HG03280 (cell line): ENCODE measurements at regions not wholly inside any gene's neighbourhood (a gene's known extent, or its start where the extent isn't known, plus 50 kb on each side); places are given as distances from the start of the nearest gene placed in this dataset.

Experiments used
- ATAC-seq: cut with Tn5 transposase; IDR thresholded peaks from one replicate; pipeline ENCODE4 v1.9.1; 2021; ENCODE audit warnings: mild to moderate bottlenecking, moderate library complexity; ENCODE audit not compliant: unreplicated experiment

DNA sequence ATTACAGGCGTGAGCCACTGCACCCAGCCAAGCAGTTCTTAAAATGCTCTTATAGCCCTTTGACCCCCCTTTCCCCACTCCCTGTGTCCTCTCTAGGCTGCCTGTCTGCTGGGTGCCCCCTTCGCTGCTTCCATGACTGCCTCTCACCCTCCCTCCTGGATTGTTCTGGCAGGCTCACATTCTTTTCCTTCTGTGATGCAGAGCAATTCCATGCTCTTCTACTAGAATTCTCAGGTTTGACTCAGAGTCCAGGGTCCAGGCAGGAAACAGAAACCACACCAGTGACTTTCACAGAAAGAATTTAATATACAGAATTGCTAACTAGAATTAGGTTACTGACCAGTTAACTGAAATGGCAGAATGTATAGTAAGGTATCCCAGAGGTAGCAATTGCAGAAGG, 244.8 kb downstream of the BAMBI start:
- ATAC-seq, result no peak

GRCh38 chr10:28922861-28923260, 245.5 kb downstream of the BAMBI start:
- ATAC-seq, result no peak

DNA sequence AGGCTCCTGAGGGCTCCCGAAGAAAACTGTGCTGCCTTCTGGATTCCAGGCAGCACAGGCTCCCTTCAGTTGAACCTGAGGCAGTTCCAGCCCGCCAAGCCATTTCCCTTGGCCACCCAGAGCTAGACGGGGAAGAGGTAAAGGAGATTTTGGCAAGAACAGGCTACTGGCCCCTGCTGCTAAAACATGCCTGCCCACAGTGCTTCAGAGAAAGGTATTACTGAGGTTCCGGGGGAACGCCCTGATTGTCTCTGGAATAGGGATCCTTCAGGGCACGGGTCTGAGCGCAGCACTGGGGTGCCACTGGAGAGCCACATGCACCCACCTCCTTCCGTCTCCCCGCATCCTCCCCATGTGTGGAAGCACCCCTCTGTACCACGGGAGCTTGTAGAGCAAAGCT, 247.4 kb downstream of the BAMBI start:
- ATAC-seq, result no peak

DNA sequence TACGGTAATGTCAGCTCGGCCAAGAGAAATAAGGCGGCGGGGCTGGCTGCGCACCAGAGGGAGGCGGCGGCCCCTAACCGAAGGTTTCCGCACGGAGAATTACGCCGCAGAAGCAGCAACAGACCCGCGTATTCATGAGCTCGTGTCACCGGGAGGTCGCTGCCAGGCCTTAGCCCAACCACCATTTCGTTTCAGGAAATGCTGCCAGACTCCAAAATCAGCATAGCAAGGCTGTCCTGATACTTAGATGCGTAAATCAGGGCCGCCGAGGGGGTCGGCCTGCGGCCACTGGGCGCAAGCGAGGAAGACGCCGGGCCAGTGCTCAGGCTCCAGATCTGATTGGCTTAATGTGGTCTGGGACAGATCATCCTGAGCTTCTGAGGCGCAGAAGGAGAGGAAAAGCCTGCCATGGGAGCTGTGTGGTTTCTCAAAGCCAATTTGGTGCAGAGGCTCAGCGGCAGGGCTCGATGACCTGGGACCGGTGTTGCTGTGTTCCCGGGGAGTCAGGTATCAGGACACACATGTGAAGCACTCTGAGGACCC, 247.9 kb downstream of the BAMBI start:
- ATAC-seq, result no peak

- no peak for ATAC-seq
These were observed 249.6 kb downstream of the BAMBI start for GRCh38 chr10:28926932-28927331.

GRCh38 chr10:28928484-28928883, 251.2 kb downstream of the BAMBI start:
- ATAC-seq, result no peak

DNA sequence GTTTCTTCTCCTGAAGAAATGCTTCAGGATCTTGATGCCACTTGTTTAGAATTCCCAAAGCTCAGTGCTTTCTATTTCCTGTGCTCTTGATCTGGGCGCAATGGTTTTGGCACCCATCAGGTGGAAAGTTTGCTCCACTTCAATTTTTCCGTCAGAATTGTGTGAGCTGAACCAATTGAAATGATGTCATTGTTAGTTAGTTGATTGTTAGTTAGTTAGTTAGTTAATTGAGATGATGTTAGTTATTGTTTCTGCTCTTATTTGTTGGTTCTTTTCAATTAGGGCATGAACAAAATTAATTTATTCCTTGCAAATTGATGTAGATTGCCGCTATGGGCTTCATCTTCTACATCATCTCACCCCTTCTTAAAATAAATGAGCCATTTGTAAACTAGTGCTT, 252.6 kb downstream of the BAMBI start:
- ATAC-seq, result no peak

DNA sequence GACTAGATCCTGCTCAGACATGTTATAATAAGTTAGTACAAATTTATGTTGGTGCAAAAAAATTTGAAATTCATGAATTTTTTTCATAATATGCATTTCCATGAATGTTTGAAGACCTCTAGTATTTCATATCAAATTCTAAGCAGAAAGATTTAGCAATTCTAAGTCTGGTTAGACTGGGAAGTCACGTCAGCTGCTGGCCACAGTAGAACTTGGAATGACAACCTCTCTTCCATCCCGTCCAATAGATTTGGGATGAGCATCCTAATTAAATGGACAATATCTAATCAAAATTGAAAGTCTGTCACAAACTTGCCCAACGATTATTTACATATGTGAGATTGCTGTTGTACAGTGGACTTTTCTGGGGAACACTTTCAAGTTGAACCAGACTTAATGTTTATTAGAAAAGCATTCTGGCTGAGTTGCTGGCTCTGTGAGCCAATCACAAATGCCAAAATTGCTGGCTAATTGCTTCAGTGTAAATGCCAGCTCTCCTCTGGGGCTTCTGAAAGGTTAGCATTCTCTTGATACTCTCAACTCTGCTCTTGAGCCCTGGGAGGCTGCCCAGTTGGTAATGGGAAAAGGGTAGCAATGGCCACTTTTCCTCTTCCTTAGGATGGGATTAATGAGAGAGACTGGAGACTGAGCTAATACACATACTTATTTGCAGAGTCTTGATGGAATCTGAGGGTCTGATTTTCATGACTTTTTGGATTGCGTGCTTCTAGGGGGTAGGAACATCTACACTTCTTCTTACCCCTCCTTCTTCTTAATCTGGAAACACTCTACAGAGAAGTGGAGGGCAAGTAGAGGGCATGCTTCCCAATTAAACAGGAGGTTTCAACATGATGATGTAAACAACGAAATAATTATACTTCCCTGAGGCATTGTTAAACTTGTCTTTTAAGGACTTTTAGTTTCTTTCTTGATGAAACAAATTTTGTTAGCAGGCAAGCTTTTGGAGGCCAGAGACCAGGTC, 253.5 kb downstream of the BAMBI start:
- ATAC-seq, result no peak

DNA sequence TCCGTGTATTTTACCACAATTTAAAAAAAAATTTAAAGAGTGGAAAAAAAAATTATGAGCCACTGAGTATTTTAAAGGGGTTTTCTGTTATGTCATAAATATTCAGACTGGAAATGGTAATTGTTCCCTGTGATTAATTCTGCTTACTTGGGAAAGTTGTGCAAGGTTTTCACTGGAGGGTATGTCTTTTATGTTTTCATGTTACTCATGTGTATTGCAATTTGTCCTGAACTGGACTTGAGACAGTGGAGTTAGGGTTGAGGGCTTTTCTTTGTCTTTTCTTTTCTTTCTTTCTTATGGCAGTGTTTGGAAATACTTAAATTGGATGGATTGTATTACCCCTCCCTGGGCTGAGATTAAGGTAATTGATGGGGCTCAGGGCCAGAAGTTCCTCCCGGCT, 257.7 kb downstream of the BAMBI start:
- ATAC-seq, result no peak

GRCh38 chr10:28937959-28938358, 260.6 kb downstream of the BAMBI start:
- ATAC-seq, result no peak

DNA sequence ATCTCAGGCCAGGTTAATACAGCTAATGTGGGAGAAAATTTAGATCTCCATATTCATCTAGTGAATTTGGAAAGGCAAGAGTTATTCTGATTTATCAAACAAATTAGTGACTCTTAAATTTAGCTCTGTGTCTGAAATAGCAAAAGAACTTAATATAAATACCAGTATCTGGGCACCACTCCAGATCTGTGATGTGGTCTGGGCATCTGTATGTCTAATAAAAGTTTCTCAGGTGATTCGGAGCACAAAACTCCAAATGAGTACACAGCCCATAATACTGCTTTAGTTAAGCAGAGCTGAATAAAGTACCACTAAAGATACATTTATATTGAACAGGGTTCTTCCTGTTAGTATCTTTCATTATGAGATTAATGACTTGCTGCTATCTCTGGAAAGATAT, 261.4 kb downstream of the BAMBI start:
- no peak for ATAC-seq

- no peak for ATAC-seq
These were observed 262.2 kb downstream of the BAMBI start for GRCh38 chr10:28939281-28940157.

DNA sequence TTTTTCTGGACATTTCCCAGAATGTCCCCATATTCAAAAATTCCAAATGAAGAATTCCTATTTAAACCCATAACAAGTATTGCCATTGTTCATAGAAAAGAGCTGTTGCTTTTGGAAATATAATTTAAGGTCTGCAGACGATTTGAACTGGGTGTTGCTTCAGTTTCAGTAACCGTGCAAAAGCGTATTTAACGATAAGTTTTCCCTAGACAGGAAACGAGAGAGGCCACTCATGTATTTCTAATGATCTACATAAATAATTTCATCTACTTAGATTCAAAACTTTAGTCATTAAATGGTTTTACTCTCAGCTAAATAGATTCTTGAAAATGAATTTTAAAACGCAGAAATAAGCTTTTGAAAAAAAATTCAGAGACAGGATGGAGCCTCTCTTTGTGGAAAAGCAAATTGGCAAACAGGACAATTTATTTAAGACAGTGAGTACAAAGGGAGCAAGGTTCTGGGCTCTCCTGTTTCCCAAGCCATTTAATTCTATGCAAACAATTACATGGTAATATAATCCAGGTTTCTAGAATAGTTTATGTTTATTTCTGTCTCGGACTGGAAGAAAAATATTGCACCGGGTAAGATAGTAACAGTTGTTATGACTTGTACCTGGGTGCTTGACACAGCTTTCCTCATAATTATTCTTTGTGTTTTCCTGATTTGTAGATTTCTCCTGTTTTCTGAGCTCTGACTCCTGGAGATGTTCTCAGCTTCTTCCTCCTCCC, 263.0 kb downstream of the BAMBI start:
- no peak for ATAC-seq

DNA sequence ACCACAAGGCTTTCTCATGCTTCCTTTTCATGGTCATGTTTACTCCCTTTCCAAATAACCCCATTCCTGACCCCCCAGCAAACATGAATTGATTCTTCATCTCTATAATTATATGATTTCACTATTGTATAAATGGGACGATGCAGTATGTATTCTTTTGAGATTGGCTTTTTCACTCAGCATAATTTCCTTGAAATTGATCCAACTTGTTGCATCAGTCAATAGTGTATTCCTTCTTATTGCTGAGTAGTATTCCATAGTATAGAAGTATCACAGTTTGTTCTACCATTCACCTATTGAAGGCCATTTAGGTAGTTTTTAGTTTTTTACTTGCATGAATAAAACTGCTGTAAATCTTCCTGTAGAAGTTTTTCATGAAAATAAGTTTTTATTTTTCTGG, 264.7 kb downstream of the BAMBI start:
- ATAC-seq, result no peak

- no peak for ATAC-seq
These were observed 268.6 kb downstream of the BAMBI start for GRCh38 chr10:28945959-28946358.

GRCh38 chr10:28946479-28946878, 269.2 kb downstream of the BAMBI start:
- no peak for ATAC-seq

DNA sequence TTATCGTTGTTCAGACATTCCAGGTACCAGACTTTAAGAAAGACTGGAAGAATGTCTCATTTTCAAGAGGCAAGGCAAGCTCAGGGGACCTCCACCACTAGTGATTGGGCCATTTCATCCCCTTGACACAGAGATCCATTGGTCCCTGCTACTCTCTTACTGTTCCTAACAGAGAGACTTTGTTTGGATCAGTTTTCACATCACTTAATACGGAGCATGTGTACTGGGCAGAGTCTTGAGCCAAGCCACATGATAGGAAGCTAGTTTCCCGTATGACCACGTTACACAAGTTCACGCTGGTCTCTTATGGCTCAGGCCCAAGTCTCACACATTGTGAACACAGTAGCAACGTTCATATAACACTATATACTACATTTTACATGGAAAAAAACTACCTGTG, 269.9 kb downstream of the BAMBI start:
- no peak for ATAC-seq

- no peak for ATAC-seq
These were observed 270.7 kb downstream of the BAMBI start for GRCh38 chr10:28948046-28948445.

- ATAC-seq, result no peak
These were observed 272.0 kb downstream of the BAMBI start for GRCh38 chr10:28949005-28950004.

GRCh38 chr10:28951484-28951883, 274.2 kb downstream of the BAMBI start:
- no peak for ATAC-seq
